Right atrium auricular region (tissue), 2 donors: ENCODE measurements at regions not wholly inside any gene's neighbourhood (a gene's known extent, or its start where the extent isn't known, plus 50 kb on each side); places are given as distances from the start of the nearest gene placed in this dataset.
"Not testable (repeated sequence)": the region's sequence is repeated elsewhere in the genome, so short reads cannot be mapped to it uniquely, and the experiment has no call there.

Source experiments
- DNase-seq: peaks from one replicate; pipeline ENCODE4 v3.0.0-alpha.2; 2019; ENCODE audit warnings: low spot score
- H3K27ac ChIP-seq, 2 donors: fragments of 200-600 bp; sonication (generic); 1 replicate in 1 of 2; 2 replicates in 1 of 2; pipeline ENCODE4 v1.5.1; 2016 to 2019
- H3K27me3 ChIP-seq, 2 donors: fragments of 200-600 bp; sonication (generic); one replicate each; pipeline versions ENCODE4 v1.5.1 to v1.6.0; 2017 to 2019
- H3K36me3 ChIP-seq: fragments of 200-600 bp; sonication (generic); one replicate; pipeline ENCODE4 v1.5.1; 2016
- H3K4me1 ChIP-seq, 2 donors: fragments of 200-600 bp; sonication (generic); one replicate each; pipeline versions ENCODE4 v1.5.1 to v1.6.0; 2017 to 2019
- H3K4me3 ChIP-seq, 2 donors: fragments of 200-600 bp; sonication (generic); 1 replicate in 1 of 2; 2 replicates in 1 of 2; pipeline ENCODE4 v1.5.1; 2017 to 2019; ENCODE audit warnings: mild to moderate bottlenecking in 1 of 2, moderate library complexity in 1 of 2
- H3K9me3 ChIP-seq, 2 donors: fragments of 200-600 bp; sonication (generic); one replicate each; pipeline ENCODE4 v1.5.1; 2019
- TF ChIP-seq, protein P1 (sequence below), 2 donors: fragments of 200-600 bp; sonication (generic); IDR thresholded peaks; one replicate each; pipeline ENCODE4 v1.5.1; 2019; ENCODE audit warnings: antibody characterized with exemption in 2 of 2

DNA sequence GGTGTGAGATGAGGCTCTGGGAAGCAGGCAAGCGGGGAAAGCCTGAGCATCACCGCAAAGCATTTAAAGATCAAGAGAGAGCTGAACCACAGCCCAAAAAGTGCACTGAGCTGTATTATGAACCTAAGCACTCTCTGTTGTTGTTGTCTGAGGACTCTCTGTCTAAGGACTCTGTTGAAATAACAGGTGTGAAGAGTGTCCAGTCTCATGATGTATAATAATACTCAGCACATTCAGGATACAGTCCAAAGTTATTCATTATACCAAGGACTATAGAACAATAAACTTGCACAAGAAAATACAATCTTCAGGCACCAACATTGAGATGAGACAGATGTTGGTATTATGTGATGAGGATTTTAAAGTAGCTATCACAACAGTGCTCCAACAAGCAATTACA is 71.8 kb upstream of the CTSV start:
- no peaks in the 10 kb centered on the region for H3K36me3 ChIP-seq
- no peaks in the 10 kb centered on the region for H3K4me1 ChIP-seq
- DNase-seq, result no peak
- TF ChIP-seq, protein P1, sequence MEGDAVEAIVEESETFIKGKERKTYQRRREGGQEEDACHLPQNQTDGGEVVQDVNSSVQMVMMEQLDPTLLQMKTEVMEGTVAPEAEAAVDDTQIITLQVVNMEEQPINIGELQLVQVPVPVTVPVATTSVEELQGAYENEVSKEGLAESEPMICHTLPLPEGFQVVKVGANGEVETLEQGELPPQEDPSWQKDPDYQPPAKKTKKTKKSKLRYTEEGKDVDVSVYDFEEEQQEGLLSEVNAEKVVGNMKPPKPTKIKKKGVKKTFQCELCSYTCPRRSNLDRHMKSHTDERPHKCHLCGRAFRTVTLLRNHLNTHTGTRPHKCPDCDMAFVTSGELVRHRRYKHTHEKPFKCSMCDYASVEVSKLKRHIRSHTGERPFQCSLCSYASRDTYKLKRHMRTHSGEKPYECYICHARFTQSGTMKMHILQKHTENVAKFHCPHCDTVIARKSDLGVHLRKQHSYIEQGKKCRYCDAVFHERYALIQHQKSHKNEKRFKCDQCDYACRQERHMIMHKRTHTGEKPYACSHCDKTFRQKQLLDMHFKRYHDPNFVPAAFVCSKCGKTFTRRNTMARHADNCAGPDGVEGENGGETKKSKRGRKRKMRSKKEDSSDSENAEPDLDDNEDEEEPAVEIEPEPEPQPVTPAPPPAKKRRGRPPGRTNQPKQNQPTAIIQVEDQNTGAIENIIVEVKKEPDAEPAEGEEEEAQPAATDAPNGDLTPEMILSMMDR (IDR thresholded peaks at IDR 0.05), result no peak
- H3K27me3 ChIP-seq, result no peaks in the 10 kb centered on the region
- no peak overlapping the region for H3K27ac ChIP-seq
- H3K4me3 ChIP-seq, result no peak overlapping the region
- H3K9me3 ChIP-seq, result no peaks in the 10 kb centered on the region

DNA sequence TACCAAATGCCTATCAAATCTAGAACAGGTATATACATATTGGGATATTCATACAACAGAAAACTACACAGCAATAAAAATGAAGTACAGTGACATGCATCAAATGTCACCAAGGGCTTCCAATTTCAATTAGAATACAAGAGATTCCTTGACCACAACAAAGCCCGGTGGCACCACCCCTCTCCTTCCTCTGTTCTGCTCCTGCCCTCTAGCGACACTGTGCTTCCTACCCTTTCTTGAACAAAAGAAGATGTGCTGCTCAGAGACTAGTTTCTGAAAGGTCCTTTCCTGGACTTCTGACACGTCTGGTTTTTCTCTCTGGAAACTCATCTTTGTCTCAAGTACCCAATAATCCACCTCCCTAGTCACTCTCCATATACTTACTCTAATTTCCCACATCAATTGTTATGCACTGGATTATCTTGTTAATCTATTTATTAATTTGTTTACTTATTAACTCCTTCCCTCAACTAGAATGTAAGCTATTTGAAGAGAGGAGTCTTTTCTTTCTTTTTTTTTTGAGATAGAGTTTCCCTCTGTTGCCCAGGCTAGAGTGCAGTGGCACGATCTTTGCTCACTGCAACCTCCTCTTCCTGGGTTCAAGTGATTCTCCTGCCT is 70.4 kb upstream of the CTSV start:
- Histone ChIP-seq H3K4me1 (no peaks in the 10 kb centered on the region), H3K9me3 (no peaks in the 10 kb centered on the region), H3K27ac (no peak overlapping the region), H3K36me3 (no peaks in the 10 kb centered on the region), H3K4me3 (no peak overlapping the region), H3K27me3 (no peaks in the 10 kb centered on the region)
- DNase-seq, result no peak
- TF ChIP-seq, protein P1 (IDR thresholded peaks at IDR 0.05), result peak in 1 of 2 donors; percentile 59

DNA sequence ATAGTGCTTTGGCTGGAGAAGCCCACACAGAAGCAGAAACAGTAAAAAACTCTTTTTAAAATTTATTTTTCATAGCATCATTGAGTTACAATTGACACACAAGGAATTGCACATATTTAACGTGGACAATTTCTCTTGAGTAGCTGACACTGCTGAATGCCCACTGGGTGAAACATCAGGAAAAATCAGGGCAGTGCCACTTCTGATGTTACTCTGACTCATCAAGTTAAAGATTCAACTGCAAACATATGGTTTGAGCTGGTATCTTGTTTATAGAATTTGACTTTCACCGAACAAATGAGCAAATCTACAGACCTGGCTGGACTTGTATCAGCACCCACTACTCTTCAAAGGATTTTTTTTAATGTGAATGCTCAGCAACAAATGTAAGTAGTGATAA is 66.3 kb upstream of the CTSV start:
- H3K36me3 ChIP-seq, H3K27ac ChIP-seq, H3K27me3 ChIP-seq, H3K4me1 ChIP-seq, H3K4me3 ChIP-seq, H3K9me3 ChIP-seq, DNase-seq: not testable (repeated sequence)

- not testable (repeated sequence) for H3K4me1 ChIP-seq, H3K27ac ChIP-seq, H3K36me3 ChIP-seq, DNase-seq, H3K4me3 ChIP-seq, H3K9me3 ChIP-seq, H3K27me3 ChIP-seq
Observed at GRCh38 chr9:97103613-97104383, 64.9 kb upstream of the CTSV start.

GRCh38 chr9:97099540-97099939 is 60.6 kb upstream of the CTSV start:
- not testable (repeated sequence) for H3K9me3 ChIP-seq, H3K27ac ChIP-seq, H3K4me1 ChIP-seq, H3K27me3 ChIP-seq, DNase-seq, H3K4me3 ChIP-seq, H3K36me3 ChIP-seq

GRCh38 chr9:97096793-97097192 is 57.9 kb upstream of the CTSV start:
- H3K4me3 ChIP-seq, result no peak overlapping the region
- TF ChIP-seq, protein P1 (IDR thresholded peaks at IDR 0.05), result no peak
- no peaks in the 10 kb centered on the region for H3K27me3 ChIP-seq
- no peak for DNase-seq
- no peak overlapping the region for H3K27ac ChIP-seq
- H3K36me3 ChIP-seq, result no peaks in the 10 kb centered on the region
- H3K9me3 ChIP-seq, result no peaks in the 10 kb centered on the region
- H3K4me1 ChIP-seq, result no peaks in the 10 kb centered on the region

- not testable (repeated sequence) for H3K36me3 ChIP-seq, H3K9me3 ChIP-seq, H3K27me3 ChIP-seq, H3K4me3 ChIP-seq, H3K4me1 ChIP-seq, H3K27ac ChIP-seq, DNase-seq
Observed at GRCh38 chr9:97089361-97089760, 50.4 kb upstream of the CTSV start.
